K562 (cell line): ENCODE measurements at regions not wholly inside any gene's neighbourhood (a gene's known extent, or its start where the extent isn't known, plus 50 kb on each side); places are given as distances from the start of the nearest gene placed in this dataset.

Experiments
- ATAC-seq: fragments of 200-7000 bp; cut with Tn5 transposase; 3 replicates; pipeline ENCODE4 v1.9.1; 2020; ENCODE audit warnings: moderate library complexity
- BruUV-seq: library from RNA; stranded (reverse); fragments of 400-500 nt; replicated peaks from 2 replicates; lab custom pipeline; 2021; lab: Mats Ljungman, UMichigan
- CTCF ChIA-PET: fragments of 300-600 bp; formaldehyde crosslinking; extraction: SDS; loops from one replicate; lab custom pipeline; 2021; ENCODE audit warnings: low intra/inter-chr PET ratio; lab: Yijun Ruan, JAX
- POLR2A ChIA-PET: fragments of 300-600, 350-650 bp; sonication (Branson Sonifier 250); formaldehyde crosslinking; extraction: SDS; loops from one replicate; lab custom pipeline; 2021; ENCODE audit warnings: antibody characterized with exemption, inconsistent platforms; lab: Yijun Ruan, JAX
- DNase-seq, 4 experiments: peaks; one replicate each; pipeline versions ENCODE4 v3.0.0 to v3.0.0-alpha.2; 2011 to 2018; ENCODE audit warnings: low spot score in 3 of 4, mixed read lengths in 3 of 4; ENCODE audit errors: extremely low read depth in 1 of 4
- FAIRE-seq: peaks from 2 replicates; lab custom pipeline; 2011; peaks lifted over from hg19 to GRCh38; lab: Jason Lieb, UNC
- H2AFZ ChIP-seq: 2 replicates; pipeline ENCODE4 v1.6.0; 2011; ENCODE audit warnings: low read depth, low read length, control low read depth, inconsistent platforms
- H3K27ac ChIP-seq: fragments of 200-600 bp; 3 replicates; pipeline ENCODE4 v1.8.0; 2011; ENCODE audit warnings: low read depth, mild to moderate bottlenecking, control low read depth, inconsistent platforms, low read length, moderate library complexity, mixed read lengths; ENCODE audit errors: extremely low read depth
- H3K27me3 ChIP-seq, 2 experiments: fragments of 300-600 bp in 1 of 2; 2 replicates in 1 of 2; 3 replicates in 1 of 2; pipeline versions ENCODE4 v1.6.0 to v1.8.0; 2011; ENCODE audit warnings: inconsistent platforms in 2 of 2, low read length in 2 of 2, mild to moderate bottlenecking in 1 of 2, mixed read lengths in 1 of 2, moderate library complexity in 1 of 2; ENCODE audit not compliant: control insufficient read depth in 2 of 2, insufficient read depth in 2 of 2
- H3K36me3 ChIP-seq: fragments of 300-600 bp; 3 replicates; pipeline ENCODE4 v1.8.0; 2011; ENCODE audit warnings: mild to moderate bottlenecking, low read length, inconsistent platforms; ENCODE audit not compliant: control insufficient read depth, insufficient read depth
- H3K4me1 ChIP-seq, 2 experiments: fragments of 200-600 bp in 1 of 2; replicated peaks in 1 of 2; 2 replicates in 1 of 2; 3 replicates in 1 of 2; pipeline versions ENCODE4 v1.5.1 to v1.8.0; 2011; ENCODE audit warnings: inconsistent platforms in 2 of 2, low read length in 2 of 2, mild to moderate bottlenecking in 1 of 2, mixed read lengths in 1 of 2, moderate library complexity in 1 of 2; ENCODE audit not compliant: control insufficient read depth in 2 of 2, insufficient read depth in 2 of 2
- H3K4me2 ChIP-seq: 2 replicates; pipeline ENCODE4 v1.6.1; 2011; ENCODE audit warnings: low read length, control low read depth, inconsistent platforms, mixed read lengths; ENCODE audit not compliant: insufficient read depth
- H3K4me3 ChIP-seq: fragments of 200-600 bp; sonication (generic), shearing (Covaris generic); 2 replicates; pipeline ENCODE4 v1.5.1; 2016; ENCODE audit warnings: control low read depth, inconsistent platforms
- H3K79me2 ChIP-seq: fragments of 200-600 bp; 3 replicates; pipeline ENCODE4 v1.8.0; 2011; ENCODE audit warnings: low read length, inconsistent platforms; ENCODE audit not compliant: control insufficient read depth, insufficient read depth
- H3K9ac ChIP-seq, 2 experiments: 2 replicates each; pipeline versions ENCODE4 v1.6.0 to v1.6.1; 2011; ENCODE audit warnings: low read depth in 2 of 2, low read length in 2 of 2, control low read depth in 1 of 2, inconsistent platforms in 1 of 2, mild to moderate bottlenecking in 1 of 2, mixed read lengths in 1 of 2; ENCODE audit not compliant: insufficient read depth in 1 of 2
- H3K9me1 ChIP-seq: one replicate; pipeline ENCODE4 v1.6.0; 2011; ENCODE audit warnings: inconsistent platforms, mild to moderate bottlenecking, low read length, moderate library complexity; ENCODE audit not compliant: control insufficient read depth, insufficient read depth
- H3K9me3 ChIP-seq: replicated peaks from 2 replicates; pipeline ENCODE4 v1.5.1; 2011; ENCODE audit warnings: low read depth, low read length, inconsistent platforms; ENCODE audit not compliant: control insufficient read depth, insufficient read depth
- H4K20me1 ChIP-seq: replicated peaks from 2 replicates; pipeline ENCODE4 v1.6.1; 2011; ENCODE audit warnings: low read length, inconsistent platforms, mixed read lengths; ENCODE audit not compliant: control insufficient read depth, insufficient read depth
- CBX1 ChIP-seq: sonication (generic); IDR thresholded peaks from 2 replicates; pipeline ENCODE4 v1.6.1; 2016; ENCODE audit warnings: antibody characterized with exemption, low read depth, mild to moderate bottlenecking
- NR2F6 ChIP-seq: fragments of 450-650 bp; formaldehyde crosslinking; IDR thresholded peaks from 2 replicates; pipeline ENCODE4 v1.4.0; 2020; ENCODE audit warnings: mild to moderate bottlenecking
- NR4A1 ChIP-seq, 2 experiments: fragments of 250-450 bp in 1 of 2; fragments of 450-650 bp in 1 of 2; sonication (Bioruptor Pico) in 1 of 2; IDR thresholded peaks; 2 replicates each; pipeline versions ENCODE4 v1.4.0 to v1.6.1; 2016 to 2020; ENCODE audit warnings: mild to moderate bottlenecking in 2 of 2, missing compliant biosample characterization in 1 of 2, missing genetic modification characterization in 1 of 2, moderate library complexity in 1 of 2
- PML ChIP-seq: IDR thresholded peaks from 2 replicates; pipeline ENCODE4 v1.6.1; 2012; ENCODE audit warnings: low read length, inconsistent platforms
- POLR2G ChIP-seq: fragments of 200-400 bp; formaldehyde crosslinking; IDR thresholded peaks from 2 replicates; pipeline ENCODE4 v1.6.1; 2017; ENCODE audit warnings: low read depth, mild to moderate bottlenecking, antibody characterized with exemption, low read length, moderate library complexity
- SOX6 ChIP-seq: fragments of 450-650 bp; IDR thresholded peaks from 2 replicates; pipeline ENCODE4 v1.6.1; 2014; ENCODE audit warnings: mild to moderate bottlenecking
- USF1 ChIP-seq: sonication (generic); formaldehyde crosslinking; IDR thresholded peaks from 2 replicates; pipeline ENCODE4 v1.9.0; 2022; ENCODE audit warnings: mild to moderate bottlenecking, missing genetic modification reagents
- ZFP36 ChIP-seq: fragments of 150-350 bp; IDR thresholded peaks from 2 replicates; pipeline ENCODE4 v1.6.1; 2018; ENCODE audit warnings: low read length, low read depth; ENCODE audit not compliant: partially characterized antibody
- ZNF445 ChIP-seq: fragments of 250-450 bp; sonication (Bioruptor Pico); IDR thresholded peaks from 2 replicates; pipeline ENCODE4 v1.4.0; 2020; ENCODE audit warnings: low read depth, mild to moderate bottlenecking, moderate library complexity
- WGBS: fragments of 100-300 bp; shearing (Covaris generic); methylation state at CpG from one replicate; pipeline ENCODE4 v1.1.6; 2016; ENCODE audit warnings: low coverage, mixed read lengths; ENCODE audit not compliant: insufficient coverage; ENCODE audit errors: missing lambda C conversion rate; 5-methylcytosine and 5-hydroxymethylcytosine counted together
- in situ Hi-C: fragments of 300-500 bp; cut with MboI; formaldehyde crosslinking; loops from 4 replicates; pipeline ENCODE4 v1.15.0; 2018; ENCODE audit warnings: inconsistent platforms, mixed read lengths
- intact Hi-C: fragments of 100-400 bp; cut with micrococcal nuclease; formaldehyde crosslinking; loops from 2 replicates; pipeline ENCODE4 v1.14.2; 2022

DNA sequence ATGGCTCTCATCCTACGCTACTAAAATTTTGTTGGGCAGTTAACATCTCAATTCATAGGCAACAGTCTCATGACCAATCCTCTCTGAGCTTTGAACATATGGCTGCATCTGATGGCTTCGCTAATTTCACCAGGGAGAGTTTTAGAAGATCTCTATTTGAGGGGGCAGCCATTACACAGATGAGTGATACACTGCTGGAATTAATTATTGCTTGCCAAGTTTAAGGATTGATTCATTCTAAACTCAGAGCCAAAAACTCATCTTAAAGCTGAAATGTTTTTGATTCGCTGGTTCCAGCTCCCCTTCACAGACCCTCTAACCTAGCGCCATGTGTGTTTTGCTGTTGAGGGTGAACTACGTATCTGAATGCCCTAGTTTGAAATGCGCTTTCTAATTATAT is 519.9 kb upstream of the WWC1 start:
- Histone ChIP-seq H3K36me3 (no peaks in the 10 kb centered on the region), H2AFZ (no peak overlapping the region), H3K9ac (no peak overlapping the region), H3K27ac (no peak overlapping the region), H3K79me2 (no peaks in the 10 kb centered on the region), H4K20me1 (no peaks in the 10 kb centered on the region), H3K9me1 (no peaks in the 10 kb centered on the region), H3K4me1 (no peaks in the 10 kb centered on the region), H3K27me3 (no peaks in the 10 kb centered on the region), H3K4me3 (no peak overlapping the region), H3K9me3 (no peaks in the 10 kb centered on the region), H3K4me2 (no peak overlapping the region)
- TF ChIP-seq ZNF445 (CRISPR knock-in tag) (no peak), ZFP36 (no peak), PML (no peak), NR4A1 (CRISPR knock-in tag; IDR thresholded peaks at IDR 0.05) (no peak), NR4A1 (tag; IDR thresholded peaks at IDR 0.05) (no peak), CBX1 (no peak), USF1 (CRISPR knock-in tag) (no peak), POLR2G (no peak), SOX6 (no peak), NR2F6 (no peak)
- no TSS peak for BruUV-seq
- ATAC-seq (no peak), DNase-seq (no peak), FAIRE-seq (no peak)
- POLR2A ChIA-PET = no interaction called here
- in situ Hi-C loops (no loop called here), intact Hi-C loops (no loop called here)
- 0% methylated on average over 6 of the region's 6 CpGs for WGBS
- CTCF ChIA-PET = no interaction called here
